ENCODE measurements at regions not wholly inside any gene's neighbourhood (a gene's known extent, or its start where the extent isn't known, plus 50 kb on each side); places are given as distances from the start of the nearest gene placed in this dataset.

DNA sequence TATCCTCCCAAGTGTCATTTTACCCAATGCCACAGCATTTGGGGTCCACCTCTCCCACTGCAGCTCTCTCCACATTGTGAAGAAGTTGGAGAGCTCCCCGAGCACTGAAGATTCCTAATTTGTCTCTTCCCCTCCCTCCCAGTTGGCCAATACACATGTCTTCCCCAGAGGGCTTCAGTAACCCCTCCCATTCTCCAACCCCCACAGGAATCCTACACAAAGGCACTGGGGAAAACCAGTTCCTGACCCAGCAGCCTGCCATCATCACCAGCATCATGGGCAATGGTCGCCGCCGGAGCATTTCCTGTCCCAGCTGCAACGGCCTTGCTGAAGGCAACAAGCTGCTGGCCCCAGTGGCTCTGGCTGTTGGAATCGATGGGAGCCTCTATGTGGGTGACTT is 87.3 kb upstream of the WWC1 start:
- TF ChIP-seq, protein P1, sequence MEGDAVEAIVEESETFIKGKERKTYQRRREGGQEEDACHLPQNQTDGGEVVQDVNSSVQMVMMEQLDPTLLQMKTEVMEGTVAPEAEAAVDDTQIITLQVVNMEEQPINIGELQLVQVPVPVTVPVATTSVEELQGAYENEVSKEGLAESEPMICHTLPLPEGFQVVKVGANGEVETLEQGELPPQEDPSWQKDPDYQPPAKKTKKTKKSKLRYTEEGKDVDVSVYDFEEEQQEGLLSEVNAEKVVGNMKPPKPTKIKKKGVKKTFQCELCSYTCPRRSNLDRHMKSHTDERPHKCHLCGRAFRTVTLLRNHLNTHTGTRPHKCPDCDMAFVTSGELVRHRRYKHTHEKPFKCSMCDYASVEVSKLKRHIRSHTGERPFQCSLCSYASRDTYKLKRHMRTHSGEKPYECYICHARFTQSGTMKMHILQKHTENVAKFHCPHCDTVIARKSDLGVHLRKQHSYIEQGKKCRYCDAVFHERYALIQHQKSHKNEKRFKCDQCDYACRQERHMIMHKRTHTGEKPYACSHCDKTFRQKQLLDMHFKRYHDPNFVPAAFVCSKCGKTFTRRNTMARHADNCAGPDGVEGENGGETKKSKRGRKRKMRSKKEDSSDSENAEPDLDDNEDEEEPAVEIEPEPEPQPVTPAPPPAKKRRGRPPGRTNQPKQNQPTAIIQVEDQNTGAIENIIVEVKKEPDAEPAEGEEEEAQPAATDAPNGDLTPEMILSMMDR (IDR thresholded peaks at IDR 0.05), result no peak
- no peak for TF ChIP-seq POLR2A (IDR thresholded peaks at IDR 0.05)
